ENCODE measurements at regions not wholly inside any gene's neighbourhood (a gene's known extent, or its start where the extent isn't known, plus 50 kb on each side); places are given as distances from the start of the nearest gene placed in this dataset.

GRCh38 chr9:107548298-107549142 is 59.0 kb upstream of the KLF4 start:
- H3K9ac ChIP-seq (ENCODE audit: low read depth, low read length), result no peak overlapping the region

GRCh38 chr9:107547772-107548297 is 58.3 kb upstream of the KLF4 start:
- peaks cover 7% of the 10 kb centered on the region for H3K4me1 ChIP-seq (ENCODE audit: control insufficient read depth, insufficient read depth, low read length)
- H3K36me3 ChIP-seq (ENCODE audit: control insufficient read depth, insufficient read depth, low read length), result no peaks in the 10 kb centered on the region
- H3K27me3 ChIP-seq (ENCODE audit: control insufficient read depth, insufficient read depth, low read length), result no peaks in the 10 kb centered on the region
- H3K4me3 ChIP-seq (ENCODE audit: low read depth, low read length), result no peak overlapping the region
- H3K9me3 ChIP-seq (ENCODE audit: control insufficient read depth, insufficient read depth, low read length), result no peaks in the 10 kb centered on the region
- no peak overlapping the region for H3K9ac ChIP-seq (ENCODE audit: low read depth, low read length)

More at GRCh38 chr9:107548298-107549142, 59.0 kb upstream of the KLF4 start:
- peaks cover 7% of the 10 kb centered on the region for H3K4me1 ChIP-seq (ENCODE audit: control insufficient read depth, insufficient read depth, low read length)
- no peaks in the 10 kb centered on the region for H3K36me3 ChIP-seq (ENCODE audit: control insufficient read depth, insufficient read depth, low read length)
- no peaks in the 10 kb centered on the region for H3K9me3 ChIP-seq (ENCODE audit: control insufficient read depth, insufficient read depth, low read length)
- no peaks in the 10 kb centered on the region for H3K27me3 ChIP-seq (ENCODE audit: control insufficient read depth, insufficient read depth, low read length)
- no peak overlapping the region for H3K4me3 ChIP-seq (ENCODE audit: low read depth, low read length)

- Histone ChIP-seq H3K36me3 (ENCODE audit: control insufficient read depth, insufficient read depth, low read length) (no peaks in the 10 kb centered on the region), H3K9me3 (ENCODE audit: control insufficient read depth, insufficient read depth, low read length) (no peaks in the 10 kb centered on the region), H3K4me3 (ENCODE audit: low read depth, low read length) (no peak overlapping the region), H3K27me3 (ENCODE audit: control insufficient read depth, insufficient read depth, low read length) (no peaks in the 10 kb centered on the region), H3K9ac (ENCODE audit: low read depth, low read length) (no peak overlapping the region), H3K4me1 (ENCODE audit: control insufficient read depth, insufficient read depth, low read length) (peaks cover 7% of the 10 kb centered on the region)
Observed at GRCh38 chr9:107547303-107547702, 57.7 kb upstream of the KLF4 start.

GRCh38 chr9:107546859-107547258 is 57.3 kb upstream of the KLF4 start:
- Histone ChIP-seq H3K4me1 (ENCODE audit: control insufficient read depth, insufficient read depth, low read length) (peaks cover 7% of the 10 kb centered on the region), H3K4me3 (ENCODE audit: low read depth, low read length) (no peak overlapping the region), H3K9me3 (ENCODE audit: control insufficient read depth, insufficient read depth, low read length) (no peaks in the 10 kb centered on the region), H3K9ac (ENCODE audit: low read depth, low read length) (no peak overlapping the region), H3K27me3 (ENCODE audit: control insufficient read depth, insufficient read depth, low read length) (no peaks in the 10 kb centered on the region), H3K36me3 (ENCODE audit: control insufficient read depth, insufficient read depth, low read length) (no peaks in the 10 kb centered on the region)

- Histone ChIP-seq H3K9ac (ENCODE audit: low read depth, low read length) (no peak overlapping the region), H3K4me1 (ENCODE audit: control insufficient read depth, insufficient read depth, low read length) (peaks cover 7% of the 10 kb centered on the region), H3K4me3 (ENCODE audit: low read depth, low read length) (no peak overlapping the region), H3K9me3 (ENCODE audit: control insufficient read depth, insufficient read depth, low read length) (no peaks in the 10 kb centered on the region), H3K27me3 (ENCODE audit: control insufficient read depth, insufficient read depth, low read length) (no peaks in the 10 kb centered on the region), H3K36me3 (ENCODE audit: control insufficient read depth, insufficient read depth, low read length) (no peaks in the 10 kb centered on the region)
Observed at GRCh38 chr9:107545036-107545435, 55.5 kb upstream of the KLF4 start.

GRCh38 chr9:107542411-107543157 is 53.0 kb upstream of the KLF4 start:
- H3K27me3 ChIP-seq (ENCODE audit: control insufficient read depth, insufficient read depth, low read length), result no peaks in the 10 kb centered on the region
- H3K4me1 ChIP-seq (ENCODE audit: control insufficient read depth, insufficient read depth, low read length), result peaks cover 18% of the 10 kb centered on the region
- H3K9me3 ChIP-seq (ENCODE audit: control insufficient read depth, insufficient read depth, low read length), result no peaks in the 10 kb centered on the region
- no peaks in the 10 kb centered on the region for H3K36me3 ChIP-seq (ENCODE audit: control insufficient read depth, insufficient read depth, low read length)
- no peak overlapping the region for H3K9ac ChIP-seq (ENCODE audit: low read depth, low read length)
- H3K4me3 ChIP-seq (ENCODE audit: low read depth, low read length), result no peak overlapping the region

- Histone ChIP-seq H3K36me3 (ENCODE audit: control insufficient read depth, insufficient read depth, low read length) (no peaks in the 10 kb centered on the region), H3K4me1 (ENCODE audit: control insufficient read depth, insufficient read depth, low read length) (peaks cover 18% of the 10 kb centered on the region), H3K27me3 (ENCODE audit: control insufficient read depth, insufficient read depth, low read length) (no peaks in the 10 kb centered on the region), H3K4me3 (ENCODE audit: low read depth, low read length) (no peak overlapping the region), H3K9me3 (ENCODE audit: control insufficient read depth, insufficient read depth, low read length) (no peaks in the 10 kb centered on the region), H3K9ac (ENCODE audit: low read depth, low read length) (no peak overlapping the region)
Observed at GRCh38 chr9:107541523-107541922, 52.0 kb upstream of the KLF4 start.

- H3K36me3 ChIP-seq (ENCODE audit: control insufficient read depth, insufficient read depth, low read length), result no peaks in the 10 kb centered on the region
Observed at GRCh38 chr9:107540164-107540561, 50.6 kb upstream of the KLF4 start.

GRCh38 chr9:107539427-107540163 is 50.0 kb upstream of the KLF4 start:
- Histone ChIP-seq H3K4me3 (ENCODE audit: low read depth, low read length) (no peak overlapping the region), H3K27me3 (ENCODE audit: control insufficient read depth, insufficient read depth, low read length) (no peaks in the 10 kb centered on the region), H3K4me1 (ENCODE audit: control insufficient read depth, insufficient read depth, low read length) (peaks cover 11% of the 10 kb centered on the region), H3K9me3 (ENCODE audit: control insufficient read depth, insufficient read depth, low read length) (no peaks in the 10 kb centered on the region), H3K9ac (ENCODE audit: low read depth, low read length) (no peak overlapping the region), H3K36me3 (ENCODE audit: control insufficient read depth, insufficient read depth, low read length) (no peaks in the 10 kb centered on the region)

More at GRCh38 chr9:107540164-107540561, 50.6 kb upstream of the KLF4 start:
- H3K4me1 ChIP-seq (ENCODE audit: control insufficient read depth, insufficient read depth, low read length), result peaks cover 13% of the 10 kb centered on the region
- H3K9ac ChIP-seq (ENCODE audit: low read depth, low read length), result no peak overlapping the region
- no peak overlapping the region for H3K4me3 ChIP-seq (ENCODE audit: low read depth, low read length)
- no peaks in the 10 kb centered on the region for H3K9me3 ChIP-seq (ENCODE audit: control insufficient read depth, insufficient read depth, low read length)
- no peaks in the 10 kb centered on the region for H3K27me3 ChIP-seq (ENCODE audit: control insufficient read depth, insufficient read depth, low read length)

Measured in iPS-15b (cell line).